ENCODE measurements at regions not wholly inside any gene's neighbourhood (a gene's known extent, or its start where the extent isn't known, plus 50 kb on each side); places are given as distances from the start of the nearest gene placed in this dataset.
"Not testable (repeated sequence)": the region's sequence is repeated elsewhere in the genome, so short reads cannot be mapped to it uniquely, and the experiment has no call there.

DNA sequence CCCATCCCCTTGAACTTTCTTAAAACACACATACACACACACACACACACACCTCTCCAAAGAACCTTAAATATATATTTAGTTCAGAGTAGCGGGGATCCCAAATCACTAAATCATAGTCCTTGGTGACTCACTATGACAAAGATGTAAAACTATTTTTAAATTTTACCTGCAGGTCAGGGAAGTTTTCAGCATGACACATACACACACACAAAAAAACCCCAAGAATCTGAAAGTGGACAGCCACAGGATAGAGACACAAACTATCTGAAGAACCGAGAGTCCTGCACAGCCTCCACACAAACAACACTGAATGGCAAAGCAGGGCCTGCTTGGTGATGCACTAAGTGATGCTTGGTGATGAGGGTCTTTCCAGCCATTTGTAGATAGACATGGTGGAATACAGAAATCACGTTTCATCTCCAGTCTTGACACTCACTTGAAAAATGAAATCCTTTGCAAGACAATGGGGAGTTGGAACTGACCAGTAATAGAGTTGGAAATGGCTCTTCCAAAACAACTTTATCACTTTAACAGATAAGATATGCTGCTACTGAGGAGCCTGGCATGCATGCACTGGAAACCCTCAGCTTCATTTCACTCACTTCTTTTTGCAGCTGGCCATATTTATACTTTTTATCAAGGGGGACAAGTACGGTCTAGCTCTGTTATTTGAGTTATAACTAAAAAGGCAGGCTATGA, 307.3 kb downstream of the RAPGEF2 start:
- peak in 1 of 2 donors; percentile 25 for DNase-seq (ENCODE audit: low read depth in 2 of 2)

- no peak for DNase-seq (ENCODE audit: low read depth in 2 of 2)
These were observed 308.0 kb downstream of the RAPGEF2 start for GRCh38 chr4:159410891-159411290.

DNA sequence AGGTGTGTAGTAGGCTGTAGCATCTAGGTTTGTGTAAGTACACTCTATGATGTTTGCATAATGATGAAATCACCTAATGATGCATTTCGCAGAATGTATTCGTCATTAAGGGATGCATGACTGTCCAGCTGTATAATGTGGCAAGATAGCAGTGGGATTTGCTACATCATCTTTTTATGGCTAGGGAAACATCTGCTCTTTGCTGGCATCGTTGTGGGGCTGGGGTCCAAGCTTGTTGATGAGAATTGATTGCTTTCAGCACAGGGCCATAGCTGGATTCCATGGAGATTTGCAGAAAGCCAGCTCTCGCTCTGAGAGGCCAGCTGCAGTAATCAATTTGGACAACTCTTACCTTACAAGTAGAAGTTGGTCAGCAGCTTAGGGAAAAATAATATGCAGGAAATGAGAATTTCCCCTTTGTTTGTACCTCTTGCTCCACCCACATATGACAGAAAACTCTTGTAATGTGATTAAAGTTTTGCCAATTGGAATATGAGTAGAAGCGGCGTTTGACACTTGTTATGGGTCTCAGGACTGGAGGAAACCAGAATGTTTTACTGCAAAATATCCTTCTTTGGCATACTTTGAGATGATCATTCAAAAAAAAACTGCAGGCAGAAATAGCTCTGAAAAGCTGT, 310.5 kb downstream of the RAPGEF2 start:
- peak in 1 of 2 donors; percentile 36 for DNase-seq (ENCODE audit: low read depth in 2 of 2)

DNA sequence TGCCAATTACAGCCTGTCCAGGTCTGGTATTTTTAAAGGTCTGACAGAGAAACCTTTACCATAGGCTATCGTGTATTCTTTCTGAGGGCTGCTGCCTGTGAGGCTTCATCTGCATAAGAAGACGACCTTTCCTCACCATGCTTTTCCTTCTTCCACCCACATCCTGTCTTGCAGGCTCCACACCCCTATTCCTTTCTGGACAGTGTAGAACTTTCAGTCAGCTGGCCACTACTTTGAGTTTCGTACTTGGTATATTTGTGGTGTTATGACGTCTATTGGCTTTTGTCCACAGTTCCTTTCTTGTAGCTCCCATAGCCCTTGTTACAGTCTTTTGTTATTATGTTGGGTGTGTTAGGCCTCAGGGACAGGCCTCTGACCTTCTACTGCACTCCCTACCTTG, 311.4 kb downstream of the RAPGEF2 start:
- DNase-seq (ENCODE audit: low read depth in 2 of 2): no peak

- no peak for DNase-seq (ENCODE audit: low read depth in 2 of 2)
These were observed 313.2 kb downstream of the RAPGEF2 start for GRCh38 chr4:159416073-159416472.

DNA sequence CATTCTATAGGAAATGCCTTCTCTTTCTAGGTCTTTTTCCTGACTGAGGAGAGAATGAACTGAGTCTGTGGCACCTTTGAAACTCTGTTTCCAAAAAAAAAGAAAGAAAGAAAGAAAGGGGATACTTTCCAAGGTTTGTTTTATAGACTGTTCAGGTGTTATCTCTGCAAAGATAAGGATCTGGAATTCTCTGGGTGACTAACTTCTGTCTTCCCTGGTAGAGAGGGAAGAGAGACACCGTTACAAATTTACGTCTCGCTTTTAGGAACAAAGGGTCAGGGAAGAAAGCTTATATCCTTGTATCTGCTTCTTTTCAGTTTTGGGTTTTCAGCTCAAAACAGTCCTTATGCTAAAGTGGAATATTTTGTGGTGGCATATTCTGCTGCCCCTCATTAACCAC, 314.1 kb downstream of the RAPGEF2 start:
- no peak for DNase-seq (ENCODE audit: low read depth in 2 of 2)

- DNase-seq (ENCODE audit: low read depth in 2 of 2): no peak
These were observed 317.5 kb downstream of the RAPGEF2 start for GRCh38 chr4:159420162-159421057.

DNA sequence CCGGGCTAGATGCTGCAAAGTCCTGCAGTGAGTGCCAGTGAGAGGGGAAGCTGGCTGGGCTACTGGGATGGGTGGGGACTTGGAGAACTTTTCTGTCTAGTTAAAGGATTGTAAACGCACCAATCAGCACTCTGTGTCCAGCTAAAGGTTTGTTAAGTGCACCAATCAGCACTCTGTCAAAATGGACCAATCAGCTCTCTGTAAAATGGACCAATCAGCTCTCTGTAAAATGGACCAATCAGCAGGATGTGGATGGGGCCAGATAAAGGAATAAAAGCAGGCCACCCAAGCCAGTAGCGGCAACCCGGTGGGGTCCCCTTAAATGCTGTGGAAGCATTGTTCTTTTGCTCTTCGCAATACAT, 318.2 kb downstream of the RAPGEF2 start:
- not testable (repeated sequence) for DNase-seq (ENCODE audit: low read depth in 2 of 2)

- DNase-seq (ENCODE audit: low read depth in 2 of 2): no peak
These were observed 319.1 kb downstream of the RAPGEF2 start for GRCh38 chr4:159422019-159422418.

DNA sequence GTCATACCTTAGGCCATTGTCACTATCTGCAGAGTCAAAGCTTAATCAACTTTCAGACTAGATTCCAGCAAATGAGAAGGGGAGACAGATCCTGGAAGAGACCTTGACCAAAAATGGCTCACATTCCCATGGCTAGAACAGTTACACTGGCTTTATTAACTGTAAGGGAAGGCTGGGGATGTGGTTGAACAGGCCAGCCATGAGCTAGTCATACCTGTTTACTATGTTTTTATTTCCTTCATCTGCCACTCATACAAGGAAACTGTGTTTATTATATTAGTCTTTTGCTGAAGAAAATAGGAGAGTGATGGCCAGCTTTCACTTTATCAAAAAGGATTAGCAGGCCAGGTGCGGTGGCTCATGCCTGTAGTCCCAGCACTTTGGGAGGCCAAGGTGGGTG, 319.7 kb downstream of the RAPGEF2 start:
- DNase-seq (ENCODE audit: low read depth in 2 of 2): no peak

DNA sequence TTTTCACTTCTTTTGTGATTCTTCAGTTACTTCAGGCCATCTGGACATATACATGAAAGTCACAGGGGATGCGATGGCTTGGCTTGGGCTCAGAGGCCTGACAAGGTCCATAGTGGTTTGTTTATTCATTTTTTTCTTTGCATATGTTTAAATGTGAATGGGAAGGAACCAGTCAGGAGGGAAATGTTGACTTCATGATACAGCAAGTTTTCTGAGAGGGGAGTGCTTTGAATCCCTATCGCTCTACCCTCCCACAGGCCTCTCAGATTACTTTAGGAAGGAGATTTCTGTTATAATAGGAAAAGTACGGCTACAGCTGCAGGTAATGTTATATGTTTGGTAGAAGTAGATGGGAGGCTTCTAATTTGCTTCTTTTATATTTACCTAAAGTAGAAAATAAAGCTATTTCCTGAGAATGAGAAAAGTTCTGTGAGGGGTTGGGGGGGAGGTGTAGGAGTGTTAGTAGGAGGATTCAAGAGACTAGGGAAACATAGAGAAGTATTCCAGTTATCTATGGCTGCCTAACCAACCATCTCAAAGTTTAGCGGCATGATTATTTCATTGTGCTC, 322.9 kb downstream of the RAPGEF2 start:
- DNase-seq (ENCODE audit: low read depth in 2 of 2): no peak

- no peak for DNase-seq (ENCODE audit: low read depth in 2 of 2)
These were observed 325.4 kb downstream of the RAPGEF2 start for GRCh38 chr4:159428293-159428692.

GRCh38 chr4:159428975-159429692, 326.3 kb downstream of the RAPGEF2 start:
- peak in 1 of 2 donors; percentile 68 for DNase-seq (ENCODE audit: low read depth in 2 of 2)

DNA sequence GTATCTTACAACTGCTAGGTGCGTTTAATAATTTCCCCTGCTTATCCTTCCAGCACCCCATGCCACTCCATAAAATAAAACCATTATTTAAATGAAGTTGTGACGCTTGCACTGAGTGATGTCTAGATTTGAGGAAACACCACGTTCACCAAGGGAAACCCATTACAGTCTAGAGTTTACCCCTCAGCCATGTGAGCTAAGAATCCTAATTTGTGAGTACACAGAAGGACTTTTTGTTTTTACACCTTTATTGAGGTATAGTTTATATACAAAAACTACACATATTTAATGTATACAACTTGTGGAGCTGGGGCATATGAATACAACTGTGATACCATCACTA, 326.8 kb downstream of the RAPGEF2 start:
- DNase-seq (ENCODE audit: low read depth in 2 of 2): peak in 1 of 2 donors; percentile 34

DNA sequence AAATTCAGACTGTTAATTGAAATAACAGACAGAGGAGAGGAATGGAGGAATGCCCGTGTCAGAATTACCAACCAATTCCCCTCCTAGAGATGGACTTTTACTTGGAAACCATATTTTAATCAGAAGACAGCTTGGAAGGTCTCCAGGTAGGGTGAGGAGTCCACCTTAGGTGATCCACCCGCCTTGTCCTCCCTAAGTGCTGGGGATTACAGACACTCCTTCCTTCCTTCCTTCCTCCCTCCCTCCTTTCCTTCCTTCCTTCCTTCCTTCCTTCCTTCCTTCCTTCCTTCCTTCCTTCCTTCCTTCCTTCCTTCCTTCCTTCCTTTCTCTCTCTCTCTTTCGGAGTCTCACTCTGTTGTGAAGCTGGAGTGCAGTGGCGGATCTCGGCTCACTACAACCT, 328.0 kb downstream of the RAPGEF2 start:
- no peak for DNase-seq (ENCODE audit: low read depth in 2 of 2)

DNA sequence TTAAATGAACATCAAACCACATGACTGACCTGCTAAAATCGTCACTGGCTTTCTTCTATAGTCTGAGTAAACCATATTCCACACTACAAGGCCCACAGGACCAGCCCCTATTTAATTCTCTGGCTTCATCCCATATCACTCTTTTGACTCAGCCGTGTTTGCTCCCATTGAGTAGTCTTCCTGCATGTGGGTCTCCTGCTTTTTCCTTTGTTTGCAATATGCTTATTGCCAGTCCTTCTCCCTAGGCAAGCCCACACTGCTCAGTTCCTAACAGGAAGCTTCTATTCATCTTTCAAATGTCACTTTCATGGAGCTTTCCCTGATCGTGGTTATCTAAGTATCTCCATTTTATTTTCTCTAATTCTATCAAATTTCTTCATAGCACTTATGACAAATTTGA, 329.6 kb downstream of the RAPGEF2 start:
- DNase-seq (ENCODE audit: low read depth in 2 of 2): peak in 1 of 2 donors; percentile 53

DNA sequence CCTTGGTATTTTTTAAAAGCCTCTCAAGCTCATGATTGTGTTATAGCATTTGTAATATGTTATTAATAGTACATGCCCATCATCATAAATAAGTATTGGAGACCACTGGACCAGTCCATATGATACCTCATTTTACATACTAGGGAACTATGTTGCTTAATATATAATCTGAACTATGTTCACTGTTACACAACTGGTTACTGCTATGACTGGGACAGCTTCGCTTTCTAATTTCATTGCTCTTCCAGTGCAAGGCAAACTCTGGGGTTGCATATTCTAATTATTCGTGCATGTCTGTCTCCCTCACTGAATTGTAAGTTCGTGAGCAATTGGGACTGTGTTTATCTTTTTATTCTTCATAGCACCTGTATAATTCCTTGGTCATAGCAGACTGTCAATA, 330.5 kb downstream of the RAPGEF2 start:
- DNase-seq (ENCODE audit: low read depth in 2 of 2): no peak

GRCh38 chr4:159434114-159434870, 331.4 kb downstream of the RAPGEF2 start:
- no peak for DNase-seq (ENCODE audit: low read depth in 2 of 2)

GRCh38 chr4:159434871-159435241, 332.0 kb downstream of the RAPGEF2 start:
- no peak for DNase-seq (ENCODE audit: low read depth in 2 of 2)

DNA sequence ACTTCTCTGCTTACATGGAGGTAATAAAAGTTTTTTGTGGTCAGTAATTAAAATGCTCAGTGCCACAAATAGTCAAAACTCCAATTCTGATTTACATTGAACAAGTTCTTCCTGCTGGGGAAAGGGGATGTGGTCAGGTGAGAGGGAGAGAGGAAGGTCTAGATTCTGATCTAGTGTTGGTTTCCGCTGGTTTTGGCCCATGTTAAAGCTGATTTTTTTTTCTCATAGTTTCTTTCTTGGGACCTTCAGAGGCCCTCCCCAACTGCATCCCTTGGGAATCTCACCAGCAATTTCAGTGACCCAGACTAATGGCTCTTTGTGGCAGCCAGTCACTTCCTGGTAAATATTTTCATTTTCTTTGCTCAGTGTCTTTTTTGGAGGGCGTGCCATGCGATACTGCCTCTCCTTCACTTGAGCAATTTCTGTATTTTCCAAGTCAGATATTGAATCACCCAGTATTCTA, 332.7 kb downstream of the RAPGEF2 start:
- peak in 1 of 2 donors; percentile 87 for DNase-seq (ENCODE audit: low read depth in 2 of 2)

- no peak for DNase-seq (ENCODE audit: low read depth in 2 of 2)
These were observed 341.1 kb downstream of the RAPGEF2 start for GRCh38 chr4:159443975-159444374.
